ENCODE measurements at regions not wholly inside any gene's neighbourhood (a gene's known extent, or its start where the extent isn't known, plus 50 kb on each side); places are given as distances from the start of the nearest gene placed in this dataset.

GRCh38 chr2:8532438-8532837, 149.4 kb upstream of the ID2 start:
- no peak overlapping the region for H3K4me3 Mint-ChIP-seq (ENCODE audit: unreplicated experiment)
- H3K27ac Mint-ChIP-seq (ENCODE audit: unreplicated experiment): no peak overlapping the region
- H3K36me3 Mint-ChIP-seq (ENCODE audit: unreplicated experiment): no peaks in the 10 kb centered on the region
- no peak for TF ChIP-seq CTCF (IDR thresholded peaks at IDR 0.05)
- DNase-seq (ENCODE audit: extremely low spot score, unreplicated experiment): no peak
- H3K27me3 Mint-ChIP-seq (ENCODE audit: unreplicated experiment): peaks cover 15% of the 10 kb centered on the region
- peaks cover 8% of the 10 kb centered on the region for H3K4me1 Mint-ChIP-seq (ENCODE audit: unreplicated experiment)
- H3K9me3 Mint-ChIP-seq (ENCODE audit: unreplicated experiment): peaks cover 5% of the 10 kb centered on the region

- H3K36me3 Mint-ChIP-seq (ENCODE audit: unreplicated experiment): no peaks in the 10 kb centered on the region
- peaks cover 5% of the 10 kb centered on the region for H3K9me3 Mint-ChIP-seq (ENCODE audit: unreplicated experiment)
- H3K27ac Mint-ChIP-seq (ENCODE audit: unreplicated experiment): no peak overlapping the region
- H3K27me3 Mint-ChIP-seq (ENCODE audit: unreplicated experiment): peaks cover 6% of the 10 kb centered on the region
- TF ChIP-seq CTCF (IDR thresholded peaks at IDR 0.05): no peak
- H3K4me3 Mint-ChIP-seq (ENCODE audit: unreplicated experiment): no peak overlapping the region
- DNase-seq (ENCODE audit: extremely low spot score, unreplicated experiment): no peak
- H3K4me1 Mint-ChIP-seq (ENCODE audit: unreplicated experiment): peaks cover 12% of the 10 kb centered on the region
Observed at GRCh38 chr2:8533923-8534322, 147.9 kb upstream of the ID2 start.

- no peaks in the 10 kb centered on the region for H3K36me3 Mint-ChIP-seq (ENCODE audit: unreplicated experiment)
Observed at GRCh38 chr2:8534386-8534728, 147.5 kb upstream of the ID2 start.

GRCh38 chr2:8534729-8535468, 147.0 kb upstream of the ID2 start:
- TF ChIP-seq CTCF (IDR thresholded peaks at IDR 0.05): no peak
- no peak overlapping the region for H3K4me3 Mint-ChIP-seq (ENCODE audit: unreplicated experiment)
- peaks cover 19% of the 10 kb centered on the region for H3K4me1 Mint-ChIP-seq (ENCODE audit: unreplicated experiment)
- DNase-seq (ENCODE audit: extremely low spot score, unreplicated experiment): no peak
- H3K27ac Mint-ChIP-seq (ENCODE audit: unreplicated experiment): no peak overlapping the region
- peaks cover 5% of the 10 kb centered on the region for H3K9me3 Mint-ChIP-seq (ENCODE audit: unreplicated experiment)
- H3K27me3 Mint-ChIP-seq (ENCODE audit: unreplicated experiment): peaks cover 2% of the 10 kb centered on the region
- no peaks in the 10 kb centered on the region for H3K36me3 Mint-ChIP-seq (ENCODE audit: unreplicated experiment)

More at GRCh38 chr2:8534386-8534728, 147.5 kb upstream of the ID2 start:
- peaks cover 14% of the 10 kb centered on the region for H3K4me1 Mint-ChIP-seq (ENCODE audit: unreplicated experiment)
- no peak overlapping the region for H3K4me3 Mint-ChIP-seq (ENCODE audit: unreplicated experiment)
- TF ChIP-seq CTCF (IDR thresholded peaks at IDR 0.05): no peak
- H3K27ac Mint-ChIP-seq (ENCODE audit: unreplicated experiment): no peak overlapping the region
- peaks cover 6% of the 10 kb centered on the region for H3K27me3 Mint-ChIP-seq (ENCODE audit: unreplicated experiment)
- DNase-seq (ENCODE audit: extremely low spot score, unreplicated experiment): no peak
- H3K9me3 Mint-ChIP-seq (ENCODE audit: unreplicated experiment): peaks cover 5% of the 10 kb centered on the region

GRCh38 chr2:8535469-8535795, 146.4 kb upstream of the ID2 start:
- TF ChIP-seq CTCF (IDR thresholded peaks at IDR 0.05): no peak
- H3K4me3 Mint-ChIP-seq (ENCODE audit: unreplicated experiment): no peak overlapping the region
- no peak overlapping the region for H3K27ac Mint-ChIP-seq (ENCODE audit: unreplicated experiment)
- H3K36me3 Mint-ChIP-seq (ENCODE audit: unreplicated experiment): no peaks in the 10 kb centered on the region
- H3K9me3 Mint-ChIP-seq (ENCODE audit: unreplicated experiment): peaks cover 5% of the 10 kb centered on the region
- DNase-seq (ENCODE audit: extremely low spot score, unreplicated experiment): no peak
- peaks cover 24% of the 10 kb centered on the region for H3K4me1 Mint-ChIP-seq (ENCODE audit: unreplicated experiment)
- H3K27me3 Mint-ChIP-seq (ENCODE audit: unreplicated experiment): no peaks in the 10 kb centered on the region
